ENCODE measurements at regions not wholly inside any gene's neighbourhood (a gene's known extent, or its start where the extent isn't known, plus 50 kb on each side); places are given as distances from the start of the nearest gene placed in this dataset.

DNA sequence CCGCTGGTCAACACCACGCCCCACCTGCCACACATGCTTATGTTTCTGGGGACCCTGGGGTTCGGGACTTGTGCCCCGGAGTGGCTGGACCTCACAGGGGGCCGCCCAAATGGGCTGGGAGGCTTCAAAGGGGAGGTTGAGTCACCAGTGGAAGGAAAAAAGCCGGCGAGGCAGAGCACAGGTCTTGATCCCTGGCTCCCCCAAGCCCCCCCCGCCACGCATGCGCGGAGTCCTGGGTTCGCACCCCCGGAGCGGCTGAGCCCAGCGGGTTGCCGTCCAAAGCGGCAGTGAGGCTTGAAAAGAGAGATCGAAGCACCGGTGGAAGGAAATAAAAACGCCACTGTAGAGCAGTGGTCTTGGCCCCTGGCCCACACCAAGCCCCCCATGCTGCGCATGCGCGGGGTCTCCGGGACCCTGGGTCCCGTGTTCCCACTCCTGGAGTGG lies 313.5 kb downstream of the ALG10 start:
- intact Hi-C loops (cut with DNase I) = no loop called here
- TF ChIP-seq, protein P1, sequence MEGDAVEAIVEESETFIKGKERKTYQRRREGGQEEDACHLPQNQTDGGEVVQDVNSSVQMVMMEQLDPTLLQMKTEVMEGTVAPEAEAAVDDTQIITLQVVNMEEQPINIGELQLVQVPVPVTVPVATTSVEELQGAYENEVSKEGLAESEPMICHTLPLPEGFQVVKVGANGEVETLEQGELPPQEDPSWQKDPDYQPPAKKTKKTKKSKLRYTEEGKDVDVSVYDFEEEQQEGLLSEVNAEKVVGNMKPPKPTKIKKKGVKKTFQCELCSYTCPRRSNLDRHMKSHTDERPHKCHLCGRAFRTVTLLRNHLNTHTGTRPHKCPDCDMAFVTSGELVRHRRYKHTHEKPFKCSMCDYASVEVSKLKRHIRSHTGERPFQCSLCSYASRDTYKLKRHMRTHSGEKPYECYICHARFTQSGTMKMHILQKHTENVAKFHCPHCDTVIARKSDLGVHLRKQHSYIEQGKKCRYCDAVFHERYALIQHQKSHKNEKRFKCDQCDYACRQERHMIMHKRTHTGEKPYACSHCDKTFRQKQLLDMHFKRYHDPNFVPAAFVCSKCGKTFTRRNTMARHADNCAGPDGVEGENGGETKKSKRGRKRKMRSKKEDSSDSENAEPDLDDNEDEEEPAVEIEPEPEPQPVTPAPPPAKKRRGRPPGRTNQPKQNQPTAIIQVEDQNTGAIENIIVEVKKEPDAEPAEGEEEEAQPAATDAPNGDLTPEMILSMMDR (IDR thresholded peaks at IDR 0.05) = no peak
- H3K9me3 ChIP-seq = peaks cover 0 to 3% of the 10 kb centered on the region in 2 donors
- H3K27ac ChIP-seq = no peak overlapping the region
- H3K36me3 ChIP-seq = no peaks in the 10 kb centered on the region
- DNase-seq (ENCODE audit: low spot score in 2 of 2) = no peak
- no peak overlapping the region for H3K4me3 ChIP-seq
- H3K27me3 ChIP-seq = no peaks in the 10 kb centered on the region
- no peaks in the 10 kb centered on the region for H3K4me1 ChIP-seq

DNA sequence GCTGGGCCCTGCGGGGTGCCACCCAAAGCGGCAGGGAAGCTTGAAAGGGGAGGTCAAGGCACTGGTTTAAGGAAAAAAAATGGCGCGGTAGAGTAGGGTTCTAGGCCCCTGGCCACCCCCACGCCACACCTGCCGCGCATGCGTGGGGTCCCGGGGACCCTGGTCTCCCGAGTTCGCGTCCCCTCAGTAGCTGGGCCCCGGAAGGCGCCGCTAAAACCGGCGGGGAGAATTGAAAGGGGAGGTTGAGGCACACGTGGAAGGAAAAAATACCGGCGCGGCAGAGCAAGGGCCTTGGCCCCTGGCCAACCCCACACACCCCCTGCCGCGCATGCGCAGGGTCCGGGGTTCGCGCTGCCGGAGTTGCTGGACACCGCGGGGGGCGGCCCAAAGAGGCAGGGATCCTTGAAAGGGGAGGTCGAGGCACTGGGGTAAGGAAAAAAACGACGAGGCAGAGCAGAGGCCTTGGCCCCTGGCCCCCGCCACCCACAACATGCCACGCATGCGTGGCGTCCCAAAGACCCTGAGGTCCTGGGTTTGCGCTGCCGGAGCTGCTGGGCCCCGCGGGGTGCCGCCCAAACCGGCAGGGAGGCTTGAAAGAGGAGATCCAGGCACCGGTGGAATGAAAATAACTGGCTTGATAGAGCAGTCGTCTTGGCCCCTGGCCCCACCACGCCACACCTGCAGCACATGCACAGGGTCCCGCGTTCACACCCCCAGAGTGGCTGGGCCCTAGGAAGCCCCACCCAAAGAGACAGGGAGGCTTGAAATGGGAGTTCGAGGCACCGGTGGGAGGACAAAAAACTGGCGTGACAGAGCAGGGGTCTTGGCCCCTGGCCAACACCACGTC lies 314.5 kb downstream of the ALG10 start:
- peaks cover 0 to 3% of the 10 kb centered on the region in 2 donors for H3K9me3 ChIP-seq
- no peaks in the 10 kb centered on the region for H3K36me3 ChIP-seq
- no peak overlapping the region for H3K4me3 ChIP-seq
- no peaks in the 10 kb centered on the region for H3K27me3 ChIP-seq
- TF ChIP-seq, protein P1 (IDR thresholded peaks at IDR 0.05) = no peak
- intact Hi-C loops (cut with DNase I) = no loop called here
- DNase-seq (ENCODE audit: low spot score in 2 of 2) = no peak
- no peak overlapping the region for H3K27ac ChIP-seq
- no peaks in the 10 kb centered on the region for H3K4me1 ChIP-seq

DNA sequence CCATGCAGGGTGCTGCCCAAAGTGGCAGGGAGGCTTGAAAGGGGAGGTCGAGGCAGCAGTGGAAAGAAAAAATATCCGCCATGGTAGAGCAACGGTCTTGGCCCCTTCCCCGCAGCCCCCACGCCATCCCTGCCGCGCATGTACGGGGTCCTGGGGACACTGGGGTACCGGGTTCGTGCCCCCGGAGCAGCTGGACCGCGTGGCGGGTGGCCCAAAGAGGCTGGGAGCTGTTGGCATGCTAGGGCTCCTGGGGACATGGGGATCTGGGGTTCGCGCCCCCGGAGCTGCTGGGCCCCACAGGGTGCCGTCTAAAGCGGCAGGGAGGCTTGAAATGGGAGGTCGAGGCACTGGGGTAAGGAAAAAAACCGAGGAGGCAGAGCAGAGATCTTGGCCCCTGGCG lies 316.5 kb downstream of the ALG10 start:
- no peak for DNase-seq (ENCODE audit: low spot score in 2 of 2)
- H3K4me1 ChIP-seq = no peaks in the 10 kb centered on the region
- H3K27ac ChIP-seq = no peak overlapping the region
- H3K4me3 ChIP-seq = no peak overlapping the region
- no peaks in the 10 kb centered on the region for H3K27me3 ChIP-seq
- H3K36me3 ChIP-seq = no peaks in the 10 kb centered on the region
- intact Hi-C loops (cut with DNase I) = no loop called here
- TF ChIP-seq, protein P1 (IDR thresholded peaks at IDR 0.05) = no peak
- H3K9me3 ChIP-seq = no peaks in the 10 kb centered on the region

DNA sequence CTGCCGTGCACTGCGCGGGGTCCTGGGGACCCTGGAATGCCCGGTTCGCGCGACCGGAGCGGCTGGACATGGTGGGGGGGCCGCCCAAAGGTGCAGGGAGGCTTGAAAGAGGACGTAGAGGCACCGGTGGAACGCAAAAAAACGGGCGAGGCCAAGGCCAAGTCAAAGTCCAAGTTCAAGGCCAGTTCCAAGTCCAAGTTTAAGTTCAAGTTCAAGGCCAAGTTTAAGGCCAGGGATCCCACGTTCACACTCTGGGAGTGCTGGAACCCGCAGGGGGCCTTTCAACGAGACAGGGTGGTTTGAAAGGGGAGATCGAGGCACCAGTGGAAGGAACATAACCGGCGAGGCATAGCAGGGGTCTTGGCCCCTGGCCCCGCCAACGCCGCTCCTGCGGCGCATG lies 317.6 kb downstream of the ALG10 start:
- intact Hi-C loops (cut with DNase I) = no loop called here
- Histone ChIP-seq H3K4me3 (no peak overlapping the region), H3K27me3 (no peaks in the 10 kb centered on the region), H3K9me3 (no peaks in the 10 kb centered on the region), H3K4me1 (no peaks in the 10 kb centered on the region), H3K27ac (no peak overlapping the region), H3K36me3 (no peaks in the 10 kb centered on the region)
- DNase-seq (ENCODE audit: low spot score in 2 of 2) = no peak
- TF ChIP-seq, protein P1 (IDR thresholded peaks at IDR 0.05) = no peak

DNA sequence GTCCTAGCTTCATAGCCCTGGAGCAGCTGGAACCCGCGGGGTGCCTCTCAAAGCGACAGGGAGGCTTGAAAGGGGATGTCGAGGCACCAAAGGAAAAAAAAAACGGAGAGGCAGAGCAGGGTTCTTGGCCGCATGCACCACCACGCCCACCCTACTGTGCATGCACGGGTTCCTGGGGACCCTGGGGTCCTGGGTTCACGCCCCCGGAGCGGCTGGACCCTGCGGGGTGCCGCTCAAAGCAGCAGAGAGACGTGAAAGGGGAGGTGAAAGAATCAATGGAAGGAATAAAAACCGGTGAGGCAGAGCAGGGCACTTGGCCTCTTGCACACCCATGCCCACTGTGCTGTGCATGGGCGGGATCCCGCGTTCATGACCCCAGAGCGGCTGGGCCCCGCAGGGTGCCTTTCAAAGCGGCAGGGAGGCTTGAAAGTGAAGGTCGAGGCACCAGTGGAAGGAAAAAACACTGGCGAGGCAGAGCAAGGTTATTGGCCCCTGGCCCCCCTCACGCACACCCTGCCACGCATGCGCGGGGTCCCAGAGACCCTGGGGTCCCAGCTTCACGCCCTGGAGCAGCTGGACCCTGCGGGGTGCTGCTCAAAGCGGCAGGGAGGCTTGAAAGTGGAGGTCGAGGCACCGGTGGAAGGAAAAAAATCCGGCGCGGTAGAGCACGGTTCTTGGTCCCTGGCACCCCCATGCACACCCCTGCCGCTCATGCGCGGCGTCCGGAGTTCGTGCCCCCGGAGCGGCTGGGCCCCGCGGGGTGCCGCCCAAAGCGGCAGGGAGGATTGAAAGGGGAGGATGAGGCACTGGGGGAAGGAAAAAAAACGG lies 318.5 kb downstream of the ALG10 start:
- Histone ChIP-seq H3K9me3 (no peaks in the 10 kb centered on the region), H3K4me3 (no peak overlapping the region), H3K36me3 (no peaks in the 10 kb centered on the region), H3K27ac (no peak overlapping the region), H3K4me1 (no peaks in the 10 kb centered on the region), H3K27me3 (no peaks in the 10 kb centered on the region)
- intact Hi-C loops (cut with DNase I) = no loop called here
- DNase-seq (ENCODE audit: low spot score in 2 of 2) = no peak
- TF ChIP-seq, protein P1 (IDR thresholded peaks at IDR 0.05) = no peak

Data from ascending aorta (tissue), 2 donors.